RPMI8226 (cell line): ENCODE measurements at regions not wholly inside any gene's neighbourhood (a gene's known extent, or its start where the extent isn't known, plus 50 kb on each side); places are given as distances from the start of the nearest gene placed in this dataset.

Experiments
- DNase-seq: peaks from one replicate; pipeline ENCODE4 v3.0.0-alpha.2; 2015

GRCh38 chr11:135075740-135076139 is 663.7 kb upstream of the B3GAT1 start:
- peak; percentile 68 for DNase-seq

GRCh38 chr11:135074397-135074998 is 662.5 kb upstream of the B3GAT1 start:
- DNase-seq = peak; percentile 6

- no peak for DNase-seq
Measured at GRCh38 chr11:135073870-135074269, 661.8 kb upstream of the B3GAT1 start.

GRCh38 chr11:135073381-135073780 is 661.3 kb upstream of the B3GAT1 start:
- no peak for DNase-seq

GRCh38 chr11:135069890-135070289 is 657.8 kb upstream of the B3GAT1 start:
- DNase-seq = no peak

- DNase-seq = no peak
Measured at GRCh38 chr11:135069063-135069462, 657.0 kb upstream of the B3GAT1 start.

GRCh38 chr11:135062994-135063393 is 651.0 kb upstream of the B3GAT1 start:
- DNase-seq = no peak

- DNase-seq = no peak
Measured at GRCh38 chr11:135061166-135061565, 649.1 kb upstream of the B3GAT1 start.

GRCh38 chr11:135046986-135047385 is 634.9 kb upstream of the B3GAT1 start:
- no peak for DNase-seq

- no peak for DNase-seq
Measured at GRCh38 chr11:135046556-135046955, 634.5 kb upstream of the B3GAT1 start.

- no peak for DNase-seq
Measured at GRCh38 chr11:135043434-135043833, 631.4 kb upstream of the B3GAT1 start.

GRCh38 chr11:135037828-135038227 is 625.8 kb upstream of the B3GAT1 start:
- no peak for DNase-seq

GRCh38 chr11:135036488-135037297 is 624.7 kb upstream of the B3GAT1 start:
- no peak for DNase-seq

- DNase-seq = no peak
Measured at GRCh38 chr11:135035282-135035681, 623.2 kb upstream of the B3GAT1 start.

- DNase-seq = no peak
Measured at GRCh38 chr11:135033540-135033939, 621.5 kb upstream of the B3GAT1 start.

GRCh38 chr11:135031205-135031989 is 619.4 kb upstream of the B3GAT1 start:
- no peak for DNase-seq

- DNase-seq = peak; percentile 55
Measured at GRCh38 chr11:135027461-135027860, 615.4 kb upstream of the B3GAT1 start.

- no peak for DNase-seq
Measured at GRCh38 chr11:135023499-135023898, 611.5 kb upstream of the B3GAT1 start.

GRCh38 chr11:135022454-135022853 is 610.4 kb upstream of the B3GAT1 start:
- no peak for DNase-seq

- no peak for DNase-seq
Measured at GRCh38 chr11:135019899-135020298, 607.9 kb upstream of the B3GAT1 start.

GRCh38 chr11:135019343-135019871 is 607.4 kb upstream of the B3GAT1 start:
- no peak for DNase-seq

GRCh38 chr11:135017296-135017695 is 605.3 kb upstream of the B3GAT1 start:
- no peak for DNase-seq

GRCh38 chr11:135015966-135016365 is 603.9 kb upstream of the B3GAT1 start:
- no peak for DNase-seq
